ENCODE measurements at regions not wholly inside any gene's neighbourhood (a gene's known extent, or its start where the extent isn't known, plus 50 kb on each side); places are given as distances from the start of the nearest gene placed in this dataset.

- DNase-seq, result no peak
These were observed 198.7 kb upstream of the RASSF8 start for GRCh38 chr12:25759752-25760151.

- DNase-seq, result no peak
These were observed 197.1 kb upstream of the RASSF8 start for GRCh38 chr12:25761356-25761755.

GRCh38 chr12:25764409-25764808, 194.1 kb upstream of the RASSF8 start:
- no peak for DNase-seq

GRCh38 chr12:25764892-25765291, 193.6 kb upstream of the RASSF8 start:
- no peak for DNase-seq

- no peak for DNase-seq
These were observed 190.9 kb upstream of the RASSF8 start for GRCh38 chr12:25767606-25768005.

- no peak for DNase-seq
These were observed 190.3 kb upstream of the RASSF8 start for GRCh38 chr12:25768151-25768550.

GRCh38 chr12:25769082-25769945, 189.2 kb upstream of the RASSF8 start:
- no peak for DNase-seq

- no peak for DNase-seq
These were observed 187.4 kb upstream of the RASSF8 start for GRCh38 chr12:25771041-25771440.

- DNase-seq, result no peak
These were observed 187.0 kb upstream of the RASSF8 start for GRCh38 chr12:25771476-25771875.

GRCh38 chr12:25775968-25776367, 182.5 kb upstream of the RASSF8 start:
- DNase-seq, result no peak

GRCh38 chr12:25780771-25781170, 177.7 kb upstream of the RASSF8 start:
- DNase-seq, result no peak

GRCh38 chr12:25781232-25781631, 177.2 kb upstream of the RASSF8 start:
- no peak for DNase-seq

- DNase-seq, result no peak
These were observed 174.9 kb upstream of the RASSF8 start for GRCh38 chr12:25783566-25783965.

- DNase-seq, result no peak
These were observed 173.8 kb upstream of the RASSF8 start for GRCh38 chr12:25784669-25785068.

- no peak for DNase-seq
These were observed 173.3 kb upstream of the RASSF8 start for GRCh38 chr12:25785134-25785533.

- no peak for DNase-seq
These were observed 170.8 kb upstream of the RASSF8 start for GRCh38 chr12:25787701-25788100.

- DNase-seq, result no peak
These were observed 169.6 kb upstream of the RASSF8 start for GRCh38 chr12:25788707-25789442.

GRCh38 chr12:25789541-25789944, 168.9 kb upstream of the RASSF8 start:
- no peak for DNase-seq

GRCh38 chr12:25792031-25792430, 166.5 kb upstream of the RASSF8 start:
- DNase-seq, result no peak

GRCh38 chr12:25793196-25793595, 165.3 kb upstream of the RASSF8 start:
- DNase-seq, result no peak

- no peak for DNase-seq
These were observed 163.9 kb upstream of the RASSF8 start for GRCh38 chr12:25794571-25794970.

GRCh38 chr12:25796523-25797000, 161.9 kb upstream of the RASSF8 start:
- no peak for DNase-seq

- DNase-seq, result no peak
These were observed 161.1 kb upstream of the RASSF8 start for GRCh38 chr12:25797386-25797785.

GRCh38 chr12:25797949-25798348, 160.5 kb upstream of the RASSF8 start:
- no peak for DNase-seq
